ENCODE measurements at regions not wholly inside any gene's neighbourhood (a gene's known extent, or its start where the extent isn't known, plus 50 kb on each side); places are given as distances from the start of the nearest gene placed in this dataset.

DNA sequence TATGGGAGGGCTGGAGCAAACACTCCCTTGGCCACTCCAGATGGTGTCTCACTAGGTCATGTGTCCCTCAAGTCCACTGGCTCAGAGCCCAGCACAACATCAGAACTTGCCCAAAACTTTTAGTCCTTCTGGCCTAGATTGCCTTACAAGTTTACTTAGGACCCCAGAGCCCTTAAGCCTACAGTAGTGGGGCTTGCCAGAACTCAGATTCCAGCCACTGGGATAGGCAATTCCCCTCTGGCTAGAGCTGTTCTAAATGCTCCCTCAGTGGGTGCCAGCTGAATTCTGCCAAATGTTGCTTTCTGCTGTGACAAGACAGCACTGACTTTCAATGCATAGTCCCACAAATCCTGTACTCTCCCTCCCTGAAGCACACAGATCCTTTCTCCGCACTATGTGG, 331.1 kb downstream of the HTR7 start:
- Mint-ChIP-seq H3K4me3 (no peak overlapping the region), H3K27me3 (ENCODE audit: low read depth) (no peaks in the 10 kb centered on the region), H3K27ac (ENCODE audit: unreplicated experiment) (no peak overlapping the region), H3K36me3 (ENCODE audit: low read depth) (no peaks in the 10 kb centered on the region), H3K4me1 (no peaks in the 10 kb centered on the region), H3K9me3 (no peaks in the 10 kb centered on the region)
- DNase-seq (ENCODE audit: low read depth, low spot score) = no peak
- TF ChIP-seq, protein P1, sequence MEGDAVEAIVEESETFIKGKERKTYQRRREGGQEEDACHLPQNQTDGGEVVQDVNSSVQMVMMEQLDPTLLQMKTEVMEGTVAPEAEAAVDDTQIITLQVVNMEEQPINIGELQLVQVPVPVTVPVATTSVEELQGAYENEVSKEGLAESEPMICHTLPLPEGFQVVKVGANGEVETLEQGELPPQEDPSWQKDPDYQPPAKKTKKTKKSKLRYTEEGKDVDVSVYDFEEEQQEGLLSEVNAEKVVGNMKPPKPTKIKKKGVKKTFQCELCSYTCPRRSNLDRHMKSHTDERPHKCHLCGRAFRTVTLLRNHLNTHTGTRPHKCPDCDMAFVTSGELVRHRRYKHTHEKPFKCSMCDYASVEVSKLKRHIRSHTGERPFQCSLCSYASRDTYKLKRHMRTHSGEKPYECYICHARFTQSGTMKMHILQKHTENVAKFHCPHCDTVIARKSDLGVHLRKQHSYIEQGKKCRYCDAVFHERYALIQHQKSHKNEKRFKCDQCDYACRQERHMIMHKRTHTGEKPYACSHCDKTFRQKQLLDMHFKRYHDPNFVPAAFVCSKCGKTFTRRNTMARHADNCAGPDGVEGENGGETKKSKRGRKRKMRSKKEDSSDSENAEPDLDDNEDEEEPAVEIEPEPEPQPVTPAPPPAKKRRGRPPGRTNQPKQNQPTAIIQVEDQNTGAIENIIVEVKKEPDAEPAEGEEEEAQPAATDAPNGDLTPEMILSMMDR (conservative IDR thresholded peaks at IDR 0.05) = no peak

- Mint-ChIP-seq H3K27ac (ENCODE audit: unreplicated experiment) (no peak overlapping the region), H3K36me3 (ENCODE audit: low read depth) (no peaks in the 10 kb centered on the region), H3K9me3 (no peaks in the 10 kb centered on the region), H3K4me3 (no peak overlapping the region), H3K4me1 (no peaks in the 10 kb centered on the region), H3K27me3 (ENCODE audit: low read depth) (no peaks in the 10 kb centered on the region)
- TF ChIP-seq, protein P1 (conservative IDR thresholded peaks at IDR 0.05) = no peak
- no peak for DNase-seq (ENCODE audit: low read depth, low spot score)
These were observed 327.3 kb downstream of the HTR7 start for GRCh38 chr10:90530521-90530920.

GRCh38 chr10:90557385-90557784, 300.5 kb downstream of the HTR7 start:
- Mint-ChIP-seq H3K4me3 (no peak overlapping the region), H3K9me3 (no peaks in the 10 kb centered on the region), H3K36me3 (ENCODE audit: low read depth) (no peaks in the 10 kb centered on the region), H3K4me1 (no peaks in the 10 kb centered on the region), H3K27ac (ENCODE audit: unreplicated experiment) (no peak overlapping the region), H3K27me3 (ENCODE audit: low read depth) (peaks cover 5% of the 10 kb centered on the region)
- DNase-seq (ENCODE audit: low read depth, low spot score) = no peak
- TF ChIP-seq, protein P1 (conservative IDR thresholded peaks at IDR 0.05) = no peak

GRCh38 chr10:90560331-90560730, 297.5 kb downstream of the HTR7 start:
- no peaks in the 10 kb centered on the region for H3K36me3 Mint-ChIP-seq (ENCODE audit: low read depth)
- H3K27ac Mint-ChIP-seq (ENCODE audit: unreplicated experiment) = no peak overlapping the region
- H3K4me3 Mint-ChIP-seq = no peak overlapping the region
- peaks cover 5% of the 10 kb centered on the region for H3K27me3 Mint-ChIP-seq (ENCODE audit: low read depth)
- H3K9me3 Mint-ChIP-seq = no peaks in the 10 kb centered on the region
- no peaks in the 10 kb centered on the region for H3K4me1 Mint-ChIP-seq
- TF ChIP-seq, protein P1 (conservative IDR thresholded peaks at IDR 0.05) = no peak
- DNase-seq (ENCODE audit: low read depth, low spot score) = no peak

DNA sequence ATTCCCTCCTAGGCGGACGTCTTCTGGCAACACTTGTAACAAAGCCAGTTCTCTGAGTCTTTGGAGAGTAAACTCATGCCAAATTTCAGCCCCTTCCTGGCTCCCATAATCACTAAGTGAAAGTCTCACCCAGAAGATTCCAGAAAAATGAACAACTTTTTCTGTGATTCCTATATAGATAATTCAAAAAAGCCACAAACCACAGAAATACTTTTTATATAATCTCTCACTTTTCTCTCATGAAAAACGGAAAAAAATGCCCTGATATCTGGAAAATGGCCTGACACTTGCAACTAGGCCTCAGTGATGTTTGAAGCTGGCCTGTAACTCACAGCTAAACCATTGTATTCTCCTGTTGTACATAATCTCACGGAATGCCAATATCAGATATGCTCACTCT, 296.2 kb downstream of the HTR7 start:
- no peaks in the 10 kb centered on the region for H3K36me3 Mint-ChIP-seq (ENCODE audit: low read depth)
- DNase-seq (ENCODE audit: low read depth, low spot score) = no peak
- H3K4me3 Mint-ChIP-seq = no peak overlapping the region
- no peak overlapping the region for H3K27ac Mint-ChIP-seq (ENCODE audit: unreplicated experiment)
- TF ChIP-seq, protein P1 (conservative IDR thresholded peaks at IDR 0.05) = no peak
- no peaks in the 10 kb centered on the region for H3K9me3 Mint-ChIP-seq
- H3K4me1 Mint-ChIP-seq = no peaks in the 10 kb centered on the region
- H3K27me3 Mint-ChIP-seq (ENCODE audit: low read depth) = peaks cover 5% of the 10 kb centered on the region

All from neural crest cell (in vitro differentiated cells).